ENCODE measurements at regions not wholly inside any gene's neighbourhood (a gene's known extent, or its start where the extent isn't known, plus 50 kb on each side); places are given as distances from the start of the nearest gene placed in this dataset.

DNA sequence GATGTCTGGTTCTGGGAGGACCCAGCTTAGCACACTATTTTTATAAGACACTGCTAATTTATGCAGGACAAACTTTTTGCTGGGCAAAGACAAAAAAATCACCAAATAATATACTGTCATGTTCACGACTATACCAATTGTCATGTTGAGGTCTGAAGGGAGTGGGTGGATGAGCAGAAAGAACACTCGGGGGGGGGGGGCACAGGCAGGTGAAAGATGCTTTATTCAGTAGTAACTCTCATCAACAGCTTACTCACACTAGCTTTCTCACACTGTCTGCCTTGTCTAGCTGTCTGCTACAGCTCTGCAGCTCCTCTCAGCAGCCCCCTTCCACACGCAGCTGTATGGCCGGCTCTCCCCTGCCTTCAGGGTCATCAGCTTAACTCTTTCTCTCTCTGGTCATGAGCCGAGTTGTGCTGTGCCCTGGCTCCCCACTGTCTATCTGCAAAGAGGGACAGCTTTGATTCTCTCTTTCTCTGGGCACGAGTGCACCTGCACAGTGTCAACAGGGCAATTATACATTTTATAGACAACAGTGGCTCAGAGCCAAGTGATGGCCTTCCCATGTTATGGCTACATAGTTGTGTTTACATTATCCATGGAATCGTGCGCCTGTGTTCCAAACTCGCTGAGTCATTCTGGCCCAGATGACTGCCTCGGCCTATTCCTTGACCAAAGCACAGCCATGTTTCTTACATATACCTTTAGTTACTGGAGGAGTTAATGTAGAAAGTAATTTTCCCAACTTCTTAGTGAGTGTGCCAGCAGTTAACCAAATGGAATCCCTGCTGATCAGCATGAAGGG, 187.7 kb upstream of the PRSS16 start (continued):
- TF ChIP-seq CTCF (conservative IDR thresholded peaks at IDR 0.05; ENCODE audit: low read depth in 2 of 2) (no peak), JUNB (IDR thresholded peaks at IDR 0.05; ENCODE audit: unreplicated experiment) (no peak), EZH2phosphoT487 (IDR thresholded peaks at IDR 0.05; ENCODE audit: unreplicated experiment) (no peak), ZNF331 (CRISPR knock-in tag; IDR thresholded peaks at IDR 0.05; ENCODE audit: low read depth) (no peak), ETS1 (IDR thresholded peaks at IDR 0.05) (no peak), ZNF114 (CRISPR knock-in tag; IDR thresholded peaks at IDR 0.05) (no peak), REST (IDR thresholded peaks at IDR 0.05; ENCODE audit: unreplicated experiment) (no peak)

DNA sequence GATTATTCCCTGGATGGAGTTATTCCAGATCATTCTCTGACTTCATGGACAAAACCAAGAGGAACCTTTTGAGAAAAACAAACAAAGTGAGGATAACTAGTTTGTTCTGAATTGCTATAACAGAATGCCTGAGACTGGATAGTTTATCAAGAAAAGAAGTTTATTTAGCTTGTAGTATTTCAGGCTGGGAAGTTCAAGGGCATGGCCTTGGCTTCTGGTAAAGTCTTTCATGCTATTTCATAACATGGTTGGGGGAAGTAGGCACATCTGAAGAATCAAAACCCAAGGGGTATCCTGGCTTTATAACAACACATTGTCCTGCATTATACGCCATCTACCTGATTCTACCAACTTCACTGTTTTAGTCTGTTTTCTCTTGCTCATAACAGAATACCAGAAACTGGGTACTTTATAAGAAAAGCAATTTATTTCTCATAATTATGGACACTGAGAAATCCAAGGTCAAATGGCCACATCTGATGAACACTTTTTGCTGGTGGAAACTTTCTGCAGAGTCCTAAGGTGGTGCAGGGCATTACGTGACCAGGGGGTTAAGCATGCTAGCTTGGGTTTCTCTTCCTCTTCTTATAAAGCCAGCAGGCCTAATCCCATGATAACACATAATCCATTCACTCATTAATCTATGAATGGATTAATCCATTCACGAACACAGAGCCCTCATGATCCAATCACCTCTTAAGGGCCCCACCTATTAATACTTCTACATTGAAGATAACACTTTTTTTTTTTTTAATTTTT, 186.1 kb upstream of the PRSS16 start:
- Histone ChIP-seq H4K20me1 (replicated peaks; ENCODE audit: insufficient read depth) (no peaks in the 10 kb centered on the region), H3K4me2 (no peak overlapping the region), H3K27ac (ENCODE audit: low read depth) (no peak overlapping the region), H3K36me3 (ENCODE audit: insufficient read depth) (no peaks in the 10 kb centered on the region), H3K4me3 (no peak overlapping the region), H3K4me1 (ENCODE audit: insufficient read depth) (peaks cover 4% of the 10 kb centered on the region), H3K9me2 (ENCODE audit: insufficient read depth) (no peaks in the 10 kb centered on the region), H3F3A (replicated peaks; ENCODE audit: low read depth) (no peaks in the 10 kb centered on the region), H3K27me3 (ENCODE audit: insufficient read depth) (no peaks in the 10 kb centered on the region), H3K79me2 (replicated peaks; ENCODE audit: insufficient read depth) (no peaks in the 10 kb centered on the region), H2AFZ (0 out of 2 replicates have a peak overlapping the region, but pooled peaks have one; percentile 32)
- no peak for TF ChIP-seq CREB1 (CRISPR knock-in tag; IDR thresholded peaks at IDR 0.05; ENCODE audit: low read depth)
- no peaks in the 10 kb centered on the region for H3K36me3 Mint-ChIP-seq (ENCODE audit: low read depth)
- H3K9me3 Mint-ChIP-seq = no peaks in the 10 kb centered on the region
- H3K4me1 Mint-ChIP-seq = peaks cover 10% of the 10 kb centered on the region
- H3K4me3 Mint-ChIP-seq = no peak overlapping the region
- H3K27ac Mint-ChIP-seq = no peak overlapping the region
- peaks cover 2% of the 10 kb centered on the region for H3K27me3 Mint-ChIP-seq (ENCODE audit: insufficient read depth, low read depth, poor library complexity)
- no peak for ATAC-seq
- no peak for DNase-seq (ENCODE audit: low spot score)
